Epithelial cell of proximal tubule (primary cell): ENCODE measurements at regions not wholly inside any gene's neighbourhood (a gene's known extent, or its start where the extent isn't known, plus 50 kb on each side); places are given as distances from the start of the nearest gene placed in this dataset.

Source experiments
- DNase-seq: peaks from one replicate; pipeline ENCODE4 v3.0.0-alpha.2; 2011; ENCODE audit warnings: low read depth
- H3K4me3 ChIP-seq: 2 replicates; pipeline ENCODE4 v1.5.1; 2011; ENCODE audit warnings: low read depth, mild to moderate bottlenecking, low read length
- CTCF ChIP-seq: conservative IDR thresholded peaks from 2 replicates; pipeline ENCODE4 v1.5.1; 2012; ENCODE audit warnings: low read depth, mild to moderate bottlenecking, low read length

GRCh38 chr15:29544513-29545128 is 275.0 kb upstream of the NSMCE3 start:
- TF ChIP-seq CTCF = no peak
- H3K4me3 ChIP-seq = no peak overlapping the region
- no peak for DNase-seq

- no peak for TF ChIP-seq CTCF
- DNase-seq = no peak
- H3K4me3 ChIP-seq = no peak overlapping the region
These were observed 273.4 kb upstream of the NSMCE3 start for GRCh38 chr15:29542994-29543393.

- no peak for DNase-seq
- H3K4me3 ChIP-seq = no peak overlapping the region
- no peak for TF ChIP-seq CTCF
These were observed 271.7 kb upstream of the NSMCE3 start for GRCh38 chr15:29541309-29541708.

- no peak for DNase-seq
These were observed 270.9 kb upstream of the NSMCE3 start for GRCh38 chr15:29540479-29540878.

GRCh38 chr15:29539736-29540135 is 270.1 kb upstream of the NSMCE3 start:
- TF ChIP-seq CTCF = no peak
- no peak for DNase-seq
- H3K4me3 ChIP-seq = no peak overlapping the region

More at GRCh38 chr15:29540479-29540878, 270.9 kb upstream of the NSMCE3 start:
- H3K4me3 ChIP-seq = no peak overlapping the region
- no peak for TF ChIP-seq CTCF

GRCh38 chr15:29538044-29538443 is 268.4 kb upstream of the NSMCE3 start:
- no peak overlapping the region for H3K4me3 ChIP-seq
- no peak for DNase-seq
- TF ChIP-seq CTCF = no peak

- H3K4me3 ChIP-seq = no peak overlapping the region
- no peak for DNase-seq
- no peak for TF ChIP-seq CTCF
These were observed 266.3 kb upstream of the NSMCE3 start for GRCh38 chr15:29535952-29536351.
